ENCODE measurements at regions not wholly inside any gene's neighbourhood (a gene's known extent, or its start where the extent isn't known, plus 50 kb on each side); places are given as distances from the start of the nearest gene placed in this dataset.

GRCh38 chr16:86398622-86399021, 111.7 kb upstream of the FOXF1 start:
- Mint-ChIP-seq H3K9me3 (peaks cover 0 to 4% (median 0%) of the 10 kb centered on the region in 7 donors), H3K4me1 (no peaks in the 10 kb centered on the region), H3K4me3 (no peak overlapping the region), H3K36me3 (no peaks in the 10 kb centered on the region), H3K27me3 (peaks cover 8 to 14% (median 12%) of the 10 kb centered on the region in 3 donors), H3K27ac (no peak overlapping the region)
- no peak for ATAC-seq (ENCODE audit: low read depth in 2 of 2)
- no peak for DNase-seq

DNA sequence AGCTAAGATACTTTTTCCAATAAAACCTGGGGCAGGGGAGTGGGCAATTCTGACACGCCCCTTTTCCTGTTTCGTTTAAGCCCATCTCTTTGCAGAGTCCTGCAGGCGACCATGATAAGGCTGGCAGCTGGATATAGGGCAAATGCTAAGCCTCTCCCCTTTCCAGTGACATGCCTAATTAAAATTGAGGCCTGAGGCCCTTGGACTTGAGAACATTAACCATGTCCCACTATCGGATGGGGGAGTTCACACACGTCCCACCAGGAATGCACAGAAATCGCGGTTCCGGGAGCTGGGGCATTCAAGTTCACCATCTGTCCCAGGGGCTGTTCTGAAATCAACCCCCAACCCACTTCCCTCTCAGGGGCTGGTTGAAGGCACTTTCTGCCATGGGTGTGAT, 109.2 kb upstream of the FOXF1 start:
- Mint-ChIP-seq H3K27me3 (peaks cover 16 to 26% (median 21%) of the 10 kb centered on the region in 3 donors), H3K4me3 (no peak overlapping the region), H3K4me1 (no peaks in the 10 kb centered on the region), H3K27ac (no peak overlapping the region), H3K36me3 (no peaks in the 10 kb centered on the region), H3K9me3 (peaks cover 0 to 4% (median 0%) of the 10 kb centered on the region in 7 donors)
- ATAC-seq (ENCODE audit: low read depth in 2 of 2) = no peak
- no peak for DNase-seq

DNA sequence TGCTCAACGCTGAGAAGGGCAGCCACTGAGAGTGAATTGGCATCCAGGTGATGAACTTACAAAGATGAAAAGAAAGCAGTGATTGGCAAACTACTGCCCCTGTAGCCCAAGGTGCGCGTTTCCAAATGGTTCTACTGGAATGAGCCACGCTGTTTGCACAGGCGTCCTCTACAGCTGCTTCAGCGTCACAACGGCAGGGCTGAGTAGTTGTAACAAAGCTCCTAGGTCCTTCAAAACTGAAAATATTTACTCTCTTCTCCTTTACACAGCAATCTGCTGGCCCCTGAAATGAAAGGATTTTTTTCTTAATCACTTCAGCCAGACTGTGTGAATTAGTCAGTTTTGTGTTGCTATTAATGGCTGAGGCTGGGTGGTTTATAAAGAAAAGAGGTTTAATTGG, 107.2 kb upstream of the FOXF1 start:
- DNase-seq (no peak), ATAC-seq (ENCODE audit: low read depth in 2 of 2) (no peak)
- Mint-ChIP-seq H3K27me3 (peaks cover 11 to 25% (median 21%) of the 10 kb centered on the region in 3 donors), H3K36me3 (no peaks in the 10 kb centered on the region), H3K4me1 (no peaks in the 10 kb centered on the region), H3K9me3 (peaks cover 0 to 4% (median 0%) of the 10 kb centered on the region in 7 donors), H3K27ac (no peak overlapping the region), H3K4me3 (no peak overlapping the region)

DNA sequence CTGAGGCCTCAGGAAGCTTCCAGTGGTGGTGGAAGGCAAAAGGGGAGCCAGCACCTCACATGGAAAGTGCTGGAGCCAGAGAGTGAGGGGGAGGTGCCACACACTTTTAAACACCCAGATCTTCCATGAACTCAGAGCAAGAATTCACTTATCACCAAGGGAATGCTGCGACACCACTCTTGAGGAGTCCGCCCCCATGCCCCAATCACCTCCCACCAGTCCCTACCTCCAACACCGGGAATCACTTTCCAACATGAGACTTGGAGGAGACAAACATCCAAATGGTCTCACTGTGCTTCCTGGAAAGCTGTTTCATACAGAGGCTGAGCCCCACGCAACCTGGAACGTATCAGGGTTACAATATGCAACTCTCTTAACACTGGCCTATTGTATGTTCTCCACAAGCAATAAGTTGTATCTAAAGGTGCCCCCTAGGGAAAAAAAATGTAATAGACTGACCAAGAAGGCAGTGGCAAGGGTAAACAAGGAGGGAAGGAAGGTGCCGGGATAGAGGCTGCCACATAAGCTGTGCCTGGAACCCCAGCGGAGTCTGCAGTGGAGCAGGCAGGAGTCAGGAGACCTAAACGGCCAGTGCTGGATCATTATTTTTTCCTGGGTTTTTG, 106.7 kb upstream of the FOXF1 start:
- ATAC-seq (ENCODE audit: low read depth in 2 of 2) = no peak
- H3K4me3 Mint-ChIP-seq = peak overlapping the region in 1 of 8 donors; percentile 42
- peaks cover 11 to 22% (median 21%) of the 10 kb centered on the region in 3 donors for H3K27me3 Mint-ChIP-seq
- H3K4me1 Mint-ChIP-seq = no peaks in the 10 kb centered on the region
- DNase-seq = no peak
- no peak overlapping the region for H3K27ac Mint-ChIP-seq
- H3K9me3 Mint-ChIP-seq = peaks cover 0 to 4% (median 0%) of the 10 kb centered on the region in 7 donors
- no peaks in the 10 kb centered on the region for H3K36me3 Mint-ChIP-seq

GRCh38 chr16:86404678-86405077, 105.6 kb upstream of the FOXF1 start:
- no peaks in the 10 kb centered on the region for H3K36me3 Mint-ChIP-seq
- ATAC-seq (ENCODE audit: low read depth in 2 of 2) = no peak
- no peak overlapping the region for H3K4me3 Mint-ChIP-seq

GRCh38 chr16:86405319-86405718, 105.0 kb upstream of the FOXF1 start:
- DNase-seq = no peak
- H3K4me1 Mint-ChIP-seq = no peaks in the 10 kb centered on the region
- no peak for ATAC-seq (ENCODE audit: low read depth in 2 of 2)
- H3K27ac Mint-ChIP-seq = no peak overlapping the region
- H3K36me3 Mint-ChIP-seq = no peaks in the 10 kb centered on the region
- H3K9me3 Mint-ChIP-seq = peaks cover 0 to 7% (median 3%) of the 10 kb centered on the region in 7 donors
- peaks cover 20 to 29% (median 29%) of the 10 kb centered on the region in 3 donors for H3K27me3 Mint-ChIP-seq
- no peak overlapping the region for H3K4me3 Mint-ChIP-seq

More at GRCh38 chr16:86404678-86405077, 105.6 kb upstream of the FOXF1 start:
- DNase-seq = no peak
- Mint-ChIP-seq H3K4me1 (no peaks in the 10 kb centered on the region), H3K27me3 (peaks cover 16 to 28% (median 25%) of the 10 kb centered on the region in 3 donors), H3K27ac (no peak overlapping the region), H3K9me3 (peaks cover 0 to 4% (median 0%) of the 10 kb centered on the region in 7 donors)

DNA sequence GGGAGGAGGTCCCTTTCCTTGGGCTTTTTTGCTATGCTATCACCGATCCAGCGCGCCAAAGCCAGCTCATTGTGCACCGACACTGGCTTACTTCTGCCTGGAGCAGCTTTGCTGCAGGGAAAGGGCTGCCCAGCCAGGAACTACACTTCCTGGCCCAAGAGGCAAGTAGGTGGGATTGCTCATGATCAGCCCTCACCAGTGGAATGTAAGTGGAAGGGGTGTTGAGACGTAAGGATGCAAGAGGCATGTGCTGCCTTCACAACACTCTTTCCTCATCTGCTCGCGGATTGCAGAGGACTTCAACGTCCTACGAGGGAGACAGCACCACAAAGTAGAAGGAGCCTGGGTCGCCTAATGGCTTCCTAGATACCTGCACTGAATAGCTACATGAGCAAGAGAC, 104.3 kb upstream of the FOXF1 start:
- Mint-ChIP-seq H3K4me1 (no peaks in the 10 kb centered on the region), H3K27ac (no peak overlapping the region), H3K4me3 (no peak overlapping the region), H3K36me3 (peaks cover 0 to 2% of the 10 kb centered on the region in 2 donors), H3K27me3 (peaks cover 24 to 34% (median 29%) of the 10 kb centered on the region in 3 donors), H3K9me3 (peaks cover 4 to 11% (median 6%) of the 10 kb centered on the region in 7 donors)
- ATAC-seq (ENCODE audit: low read depth in 2 of 2) (no peak), DNase-seq (no peak)

DNA sequence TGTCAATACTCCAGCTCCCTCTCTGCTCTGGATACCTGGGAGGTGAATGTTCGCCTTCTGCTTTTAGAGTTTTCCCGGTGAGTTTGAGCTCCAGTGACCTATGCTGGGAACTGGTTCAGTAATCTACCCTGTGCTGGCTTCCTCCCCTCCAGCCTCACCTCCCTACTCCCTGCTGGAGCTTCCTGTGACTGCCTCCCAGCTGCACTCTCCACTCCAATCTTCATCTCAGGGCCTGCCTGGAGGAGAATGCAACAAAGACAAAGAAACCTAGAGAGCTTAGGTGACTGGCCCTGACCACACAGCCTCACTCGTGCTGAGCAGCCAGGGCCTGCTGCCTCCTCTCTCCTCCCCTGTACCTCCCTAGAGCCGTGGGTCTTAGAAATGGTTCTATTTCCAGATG, 101.6 kb upstream of the FOXF1 start:
- H3K27ac Mint-ChIP-seq = peak overlapping the region in 1 of 6 donors; percentile 27
- peaks cover 6 to 30% (median 18%) of the 10 kb centered on the region in 7 donors for H3K9me3 Mint-ChIP-seq
- no peak for DNase-seq
- peaks cover 0 to 10% of the 10 kb centered on the region in 2 donors for H3K36me3 Mint-ChIP-seq
- ATAC-seq (ENCODE audit: low read depth in 2 of 2) = no peak
- no peaks in the 10 kb centered on the region for H3K4me1 Mint-ChIP-seq
- peaks cover 24 to 34% (median 30%) of the 10 kb centered on the region in 3 donors for H3K27me3 Mint-ChIP-seq
- no peak overlapping the region for H3K4me3 Mint-ChIP-seq

DNA sequence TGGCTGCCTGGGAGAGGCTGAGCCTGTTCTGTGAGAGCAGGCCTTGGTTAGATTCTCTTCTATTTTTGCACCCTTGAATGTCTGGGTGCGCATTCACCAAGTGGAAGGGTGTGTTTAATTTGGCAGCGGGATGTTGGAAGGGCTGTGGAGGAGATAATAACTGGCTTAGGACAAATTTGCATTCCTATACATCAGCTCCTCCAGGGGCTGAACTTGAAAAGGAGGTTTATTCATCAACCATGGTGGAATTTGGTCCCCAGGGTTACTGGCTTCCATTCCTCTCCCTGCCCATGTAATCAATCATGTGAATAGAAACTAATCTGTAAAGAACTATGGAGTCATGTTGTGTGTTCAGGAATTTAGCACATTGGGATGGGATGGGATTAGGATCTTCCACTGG, 100.2 kb upstream of the FOXF1 start:
- no peak for ATAC-seq (ENCODE audit: low read depth in 2 of 2)
- Mint-ChIP-seq H3K27ac (no peak overlapping the region), H3K4me1 (no peaks in the 10 kb centered on the region), H3K4me3 (no peak overlapping the region), H3K9me3 (peaks cover 6 to 36% (median 18%) of the 10 kb centered on the region in 7 donors), H3K36me3 (peaks cover 0 to 10% of the 10 kb centered on the region in 2 donors), H3K27me3 (peaks cover 20 to 29% (median 25%) of the 10 kb centered on the region in 3 donors)
- no peak for DNase-seq

DNA sequence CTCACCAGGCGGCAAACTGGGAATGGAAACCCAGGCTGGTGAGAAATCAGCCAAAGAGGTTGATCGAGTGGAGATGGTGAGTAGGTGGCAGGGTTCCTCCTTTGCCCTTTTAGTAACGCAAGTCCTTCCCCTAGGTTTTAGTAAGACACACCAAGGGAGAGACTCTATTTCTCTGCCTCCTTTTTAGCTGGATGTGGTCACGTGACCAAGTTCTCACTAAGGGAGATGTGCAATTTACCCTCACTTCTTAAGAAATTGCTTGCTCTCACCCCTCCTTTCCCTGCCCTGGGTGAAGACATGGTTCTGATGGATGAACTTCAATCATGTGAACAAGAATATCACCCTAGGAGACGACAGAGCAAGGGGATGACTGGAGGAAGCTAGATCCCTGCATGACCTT, 99.8 kb upstream of the FOXF1 start:
- ATAC-seq (ENCODE audit: low read depth in 2 of 2) (no peak), DNase-seq (no peak)
- Mint-ChIP-seq H3K4me3 (no peak overlapping the region), H3K36me3 (peaks cover 0 to 10% of the 10 kb centered on the region in 2 donors), H3K27me3 (peaks cover 16 to 25% (median 22%) of the 10 kb centered on the region in 3 donors), H3K9me3 (peaks cover 6 to 37% (median 18%) of the 10 kb centered on the region in 7 donors), H3K27ac (no peak overlapping the region), H3K4me1 (no peaks in the 10 kb centered on the region)

GRCh38 chr16:86411897-86412296, 98.4 kb upstream of the FOXF1 start:
- Mint-ChIP-seq H3K9me3 (peaks cover 7 to 48% (median 18%) of the 10 kb centered on the region in 7 donors), H3K27me3 (peaks cover 26 to 33% (median 27%) of the 10 kb centered on the region in 3 donors), H3K4me1 (no peaks in the 10 kb centered on the region), H3K4me3 (no peak overlapping the region), H3K36me3 (peaks cover 0 to 10% of the 10 kb centered on the region in 2 donors), H3K27ac (no peak overlapping the region)
- DNase-seq = no peak
- ATAC-seq (ENCODE audit: low read depth in 2 of 2) = no peak

DNA sequence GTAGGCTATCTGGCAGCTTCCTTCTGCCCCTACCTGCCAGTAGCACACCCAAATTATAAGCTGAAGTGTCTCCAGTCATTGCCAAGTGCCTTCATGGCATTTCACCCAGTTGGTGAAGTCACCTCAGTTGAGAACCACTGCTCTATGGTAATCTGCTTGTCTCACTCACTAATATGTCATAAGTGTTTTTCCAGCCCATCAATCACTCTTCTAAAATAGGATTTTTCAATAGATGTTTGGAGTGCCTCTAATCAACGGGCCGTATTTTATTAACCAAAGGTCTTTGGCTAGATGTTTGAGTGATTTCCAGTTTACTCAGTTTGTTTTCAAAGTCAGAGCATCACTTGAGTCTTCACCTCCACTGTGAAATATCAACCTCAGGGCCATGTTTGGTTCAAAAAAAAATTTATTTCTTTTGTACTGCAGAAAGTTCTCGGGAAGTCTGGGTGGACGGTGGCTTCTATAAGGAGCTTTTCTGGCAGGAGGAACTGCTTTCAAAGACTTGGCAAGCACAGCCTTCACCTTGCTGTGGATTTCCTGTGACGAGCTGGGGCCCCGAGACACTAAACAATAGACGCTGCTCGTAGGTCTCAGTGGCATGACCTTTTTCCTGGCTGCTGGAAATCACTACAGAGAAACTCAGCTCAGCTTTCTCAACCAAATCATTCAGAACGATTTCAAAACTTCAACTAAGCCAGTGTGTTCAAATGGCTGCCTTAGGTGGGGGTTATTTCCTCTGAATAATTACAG, 95.2 kb upstream of the FOXF1 start:
- DNase-seq = no peak
- Mint-ChIP-seq H3K27ac (peak overlapping the region in 2 of 6 donors; percentile 25 to 62), H3K4me1 (no peaks in the 10 kb centered on the region), H3K36me3 (peaks cover 0 to 10% of the 10 kb centered on the region in 2 donors), H3K9me3 (peaks cover 7 to 55% (median 17%) of the 10 kb centered on the region in 7 donors), H3K27me3 (peaks cover 18 to 26% (median 20%) of the 10 kb centered on the region in 3 donors), H3K4me3 (no peak overlapping the region)
- ATAC-seq (ENCODE audit: low read depth in 2 of 2) = no peak

DNA sequence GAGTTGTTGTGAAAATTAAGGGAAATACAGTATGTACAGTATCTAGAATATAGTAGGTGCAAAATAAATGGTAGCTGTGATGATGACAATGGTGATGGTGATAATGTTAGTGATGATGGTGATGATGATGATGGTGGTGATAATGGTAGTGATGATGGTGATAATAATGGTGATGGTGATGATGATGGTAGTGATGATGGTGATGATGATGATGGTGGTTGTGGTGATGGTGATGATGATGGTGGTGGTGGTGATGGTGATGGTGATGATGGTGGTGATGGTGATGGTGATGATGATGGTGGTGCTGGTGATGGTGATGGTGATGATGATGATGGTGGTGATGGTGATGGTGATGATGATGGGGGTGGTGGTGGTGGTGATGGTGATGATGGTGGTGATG, 91.3 kb upstream of the FOXF1 start:
- Mint-ChIP-seq H3K36me3 (no peaks in the 10 kb centered on the region), H3K9me3 (peaks cover 0 to 51% (median 15%) of the 10 kb centered on the region in 7 donors), H3K4me3 (no peak overlapping the region), H3K4me1 (no peaks in the 10 kb centered on the region), H3K27me3 (peaks cover 7 to 14% (median 10%) of the 10 kb centered on the region in 3 donors), H3K27ac (no peak overlapping the region)
- DNase-seq (no peak), ATAC-seq (ENCODE audit: low read depth in 2 of 2) (no peak)

- DNase-seq (no peak), ATAC-seq (ENCODE audit: low read depth in 2 of 2) (no peak)
- Mint-ChIP-seq H3K4me1 (no peaks in the 10 kb centered on the region), H3K27ac (no peak overlapping the region), H3K27me3 (peaks cover 7 to 14% (median 10%) of the 10 kb centered on the region in 3 donors), H3K9me3 (peaks cover 0 to 48% (median 15%) of the 10 kb centered on the region in 7 donors), H3K4me3 (no peak overlapping the region), H3K36me3 (no peaks in the 10 kb centered on the region)
These were observed 90.8 kb upstream of the FOXF1 start for GRCh38 chr16:86419518-86419917.

All from naive B cell (primary cell).